22Rv1 (cell line): ENCODE measurements at regions not wholly inside any gene's neighbourhood (a gene's known extent, or its start where the extent isn't known, plus 50 kb on each side); places are given as distances from the start of the nearest gene placed in this dataset.
"Not testable (repeated sequence)": the region's sequence is repeated elsewhere in the genome, so short reads cannot be mapped to it uniquely, and the experiment has no call there.

Source experiments
- H3K27ac ChIP-seq: fragments of 450-650 bp; 2 replicates; pipeline ENCODE4 v1.5.1; 2017
- ZFX ChIP-seq: fragments of 450-650 bp; IDR thresholded peaks from 2 replicates; pipeline ENCODE4 v1.6.1; 2017; ENCODE audit warnings: antibody characterized with exemption, borderline replicate concordance
- TF ChIP-seq, protein P1 (sequence below): fragments of 450-650 bp; IDR thresholded peaks from 2 replicates; pipeline ENCODE4 v1.5.1; 2017; ENCODE audit warnings: mild to moderate bottlenecking

DNA sequence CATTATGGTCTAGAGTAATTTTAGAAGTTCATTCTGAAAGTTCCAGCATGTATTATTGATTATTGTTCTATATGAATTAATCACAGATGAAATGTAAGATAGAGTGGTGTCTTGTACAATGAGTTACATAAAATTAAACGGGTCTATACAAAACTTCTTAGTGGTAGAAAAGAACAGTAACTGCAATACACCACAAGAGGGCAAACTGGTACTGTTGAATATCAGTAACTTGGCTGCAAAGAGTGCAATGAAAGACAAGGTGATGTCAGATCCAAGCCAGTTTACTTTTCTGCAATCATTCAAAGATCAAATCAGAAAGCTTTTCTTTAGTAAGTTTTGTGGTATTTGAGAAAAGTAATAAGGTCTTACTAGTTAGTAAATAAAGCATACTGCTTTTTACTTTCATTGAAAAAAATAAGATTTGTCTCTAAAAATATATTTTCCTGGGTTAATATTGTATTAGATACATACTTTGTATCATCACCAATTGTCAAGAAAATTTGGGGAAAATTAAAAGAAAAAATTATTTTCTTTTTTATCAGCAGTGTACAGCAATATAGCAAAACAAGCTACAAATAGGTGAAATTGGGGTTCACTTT is 66.4 kb upstream of the BTG3 start:
- no peak overlapping the region for H3K27ac ChIP-seq
- no peak for TF ChIP-seq ZFX
- TF ChIP-seq, protein P1, sequence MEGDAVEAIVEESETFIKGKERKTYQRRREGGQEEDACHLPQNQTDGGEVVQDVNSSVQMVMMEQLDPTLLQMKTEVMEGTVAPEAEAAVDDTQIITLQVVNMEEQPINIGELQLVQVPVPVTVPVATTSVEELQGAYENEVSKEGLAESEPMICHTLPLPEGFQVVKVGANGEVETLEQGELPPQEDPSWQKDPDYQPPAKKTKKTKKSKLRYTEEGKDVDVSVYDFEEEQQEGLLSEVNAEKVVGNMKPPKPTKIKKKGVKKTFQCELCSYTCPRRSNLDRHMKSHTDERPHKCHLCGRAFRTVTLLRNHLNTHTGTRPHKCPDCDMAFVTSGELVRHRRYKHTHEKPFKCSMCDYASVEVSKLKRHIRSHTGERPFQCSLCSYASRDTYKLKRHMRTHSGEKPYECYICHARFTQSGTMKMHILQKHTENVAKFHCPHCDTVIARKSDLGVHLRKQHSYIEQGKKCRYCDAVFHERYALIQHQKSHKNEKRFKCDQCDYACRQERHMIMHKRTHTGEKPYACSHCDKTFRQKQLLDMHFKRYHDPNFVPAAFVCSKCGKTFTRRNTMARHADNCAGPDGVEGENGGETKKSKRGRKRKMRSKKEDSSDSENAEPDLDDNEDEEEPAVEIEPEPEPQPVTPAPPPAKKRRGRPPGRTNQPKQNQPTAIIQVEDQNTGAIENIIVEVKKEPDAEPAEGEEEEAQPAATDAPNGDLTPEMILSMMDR, result peak; percentile 85

DNA sequence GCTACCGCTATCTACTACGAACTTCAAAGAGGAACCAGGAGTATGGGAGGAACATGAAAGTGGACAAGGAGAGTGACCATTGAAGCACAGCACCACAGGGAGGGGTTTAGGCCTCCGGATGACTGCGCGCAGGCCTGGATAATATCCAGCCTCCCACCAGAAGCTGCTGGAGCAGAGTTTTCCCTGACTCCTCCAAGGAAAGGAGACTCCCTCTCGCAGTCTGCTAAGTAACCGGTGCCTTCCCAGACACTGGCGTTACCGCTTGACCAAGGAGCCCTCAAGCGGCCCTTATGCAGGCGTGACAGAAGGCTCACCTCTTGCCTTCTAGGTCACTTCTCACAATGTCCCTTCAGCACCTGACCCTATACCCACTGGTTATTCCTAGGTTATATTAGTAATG is 64.2 kb upstream of the BTG3 start:
- H3K27ac ChIP-seq, result not testable (repeated sequence)

DNA sequence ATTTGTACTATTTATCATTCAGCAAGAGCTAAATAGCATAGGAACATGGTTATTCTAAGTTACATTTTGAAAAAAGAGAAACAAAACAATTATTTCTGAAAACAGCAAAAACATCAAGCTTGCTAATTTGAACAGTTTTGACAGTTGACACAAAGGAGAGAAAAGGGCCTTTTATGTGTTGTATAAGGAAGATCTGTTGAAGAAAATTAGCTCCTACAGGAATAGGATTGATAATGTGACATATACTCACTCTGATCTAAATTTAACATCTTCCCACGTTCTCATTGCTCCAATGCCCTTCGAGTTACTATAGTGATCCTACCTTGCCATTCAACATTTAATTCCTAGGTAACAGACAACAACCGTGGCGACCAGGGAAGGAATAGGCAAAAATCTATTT is 61.4 kb upstream of the BTG3 start:
- TF ChIP-seq ZFX, result no peak
- TF ChIP-seq, protein P1, result no peak
- no peak overlapping the region for H3K27ac ChIP-seq

DNA sequence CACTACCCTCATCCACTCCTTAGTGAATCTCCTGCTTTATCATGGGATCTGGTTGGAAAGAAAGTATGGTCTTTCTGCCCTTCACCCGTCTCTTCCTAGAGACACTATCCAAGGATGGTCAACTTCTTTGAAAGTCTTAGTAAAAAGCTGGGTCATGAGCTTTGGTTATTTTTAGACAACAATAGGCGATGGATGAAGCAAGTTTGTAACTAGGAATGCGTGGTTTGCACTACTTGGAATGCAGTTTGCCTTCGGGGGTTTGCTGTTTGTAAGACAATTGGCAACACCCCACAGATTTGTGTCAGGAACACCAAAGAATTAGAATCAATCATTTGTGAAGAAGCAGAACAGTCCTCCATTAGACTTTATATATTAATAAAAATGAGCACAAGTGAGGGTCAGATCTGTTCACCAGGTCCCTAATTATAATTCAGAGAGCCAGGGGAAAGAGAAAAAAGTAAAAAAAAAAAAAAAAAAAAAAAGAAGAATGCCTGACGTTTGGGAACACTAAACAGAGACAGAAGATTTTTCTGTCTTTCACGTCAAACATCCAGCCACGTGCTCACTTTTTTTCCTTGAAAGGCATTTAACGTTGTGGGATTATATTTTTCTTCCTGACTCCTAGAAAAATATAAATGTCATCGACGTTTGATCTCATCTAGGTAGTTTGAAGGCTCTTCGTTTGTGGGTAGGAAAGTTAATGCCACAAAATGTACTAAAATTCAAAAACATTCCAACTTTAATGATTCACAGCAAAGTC is 60.7 kb upstream of the BTG3 start:
- no peak overlapping the region for H3K27ac ChIP-seq
- TF ChIP-seq, protein P1, result no peak
- TF ChIP-seq ZFX, result no peak

DNA sequence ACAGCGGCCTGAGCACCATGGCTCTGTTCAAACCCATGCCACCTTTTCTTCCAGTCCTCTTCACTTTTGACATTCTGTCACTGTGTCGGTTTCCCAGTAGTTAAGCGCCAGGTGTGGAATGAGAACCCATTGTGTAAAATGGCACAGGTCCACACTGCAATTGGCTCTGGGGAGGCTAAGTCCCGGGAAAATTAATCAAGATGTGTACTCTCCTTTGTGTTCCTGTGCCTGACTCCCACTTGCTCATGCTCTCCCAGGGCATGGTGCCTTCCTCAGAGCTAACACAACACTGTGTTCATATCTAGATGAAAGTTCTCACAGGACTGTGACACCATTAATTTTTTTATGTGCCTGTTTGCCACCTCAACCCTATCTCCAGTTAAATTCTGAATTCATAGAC is 59.0 kb upstream of the BTG3 start:
- TF ChIP-seq, protein P1, result no peak
- H3K27ac ChIP-seq, result no peak overlapping the region

DNA sequence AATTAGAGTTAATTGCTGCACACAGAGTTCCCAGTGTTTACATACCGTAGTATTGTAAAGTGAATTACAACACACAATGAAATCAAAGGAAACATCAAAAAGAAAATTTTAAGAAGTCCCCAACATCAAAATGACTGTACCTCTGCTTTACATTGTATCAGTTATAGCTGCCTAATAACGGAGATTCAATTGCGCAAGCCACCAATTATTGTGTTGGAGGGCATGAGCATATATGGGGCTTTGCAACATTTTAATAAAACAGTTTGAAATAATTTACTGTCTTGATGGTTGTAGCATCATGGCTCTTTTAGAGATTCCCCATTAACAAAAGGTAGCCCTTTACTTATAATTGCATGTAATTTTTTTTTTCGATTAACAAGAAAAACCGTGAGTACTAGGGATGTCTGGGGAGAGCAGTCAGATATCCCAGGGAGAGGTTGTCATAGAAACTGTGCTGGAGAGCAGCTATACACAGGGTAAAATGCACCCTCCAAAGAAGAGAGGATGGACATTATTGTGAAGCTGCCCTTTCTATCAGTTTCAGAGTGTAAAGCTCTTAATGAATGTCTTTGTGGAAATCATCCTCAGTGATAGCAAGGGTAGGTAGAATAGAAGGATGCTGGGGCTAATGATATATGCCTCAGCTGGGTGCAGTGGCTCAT is 55.9 kb upstream of the BTG3 start:
- TF ChIP-seq, protein P1, result no peak
- no peak for TF ChIP-seq ZFX
- no peak overlapping the region for H3K27ac ChIP-seq

DNA sequence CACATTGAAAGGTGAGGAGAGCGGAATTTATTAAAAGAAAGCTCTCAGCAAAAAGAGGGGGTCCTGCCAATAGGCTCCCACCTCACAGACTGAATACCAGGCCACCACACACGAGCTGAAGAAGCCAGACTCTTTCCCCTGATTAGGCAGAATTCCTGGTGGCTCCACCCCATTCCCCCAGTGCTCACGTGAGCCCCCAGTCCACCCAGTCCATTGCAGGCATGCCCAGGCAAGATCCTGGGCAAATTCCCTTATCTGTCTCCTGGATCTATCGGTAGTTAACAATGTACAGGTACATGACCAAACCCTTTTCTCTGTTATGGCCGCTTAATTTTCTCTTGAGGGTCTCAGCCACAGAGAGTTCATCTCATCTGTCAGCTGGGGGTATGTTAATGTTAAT is 54.6 kb upstream of the BTG3 start:
- TF ChIP-seq, protein P1, result no peak
- TF ChIP-seq ZFX, result no peak
- no peak overlapping the region for H3K27ac ChIP-seq
